ENCODE measurements at regions not wholly inside any gene's neighbourhood (a gene's known extent, or its start where the extent isn't known, plus 50 kb on each side); places are given as distances from the start of the nearest gene placed in this dataset.

- no peak for TF ChIP-seq CHD7 (IDR thresholded peaks at IDR 0.05; ENCODE audit: insufficient replicate concordance, low read length)
- no peak for TF ChIP-seq TBP (IDR thresholded peaks at IDR 0.05; ENCODE audit: low read depth, low read length)
- no peak for TF ChIP-seq YY1 (IDR thresholded peaks at IDR 0.05; ENCODE audit: low read depth, low read length)
- no peak for TF ChIP-seq TAF1 (IDR thresholded peaks at IDR 0.05; ENCODE audit: low read depth, low read length)
- no peak for TF ChIP-seq TCF12 (IDR thresholded peaks at IDR 0.05; ENCODE audit: low read depth, low read length)
Observed at GRCh38 chr18:30056528-30056927, 986.0 kb downstream of the DSC3 start (continued).
